Ishikawa (cell line): ENCODE measurements at regions not wholly inside any gene's neighbourhood (a gene's known extent, or its start where the extent isn't known, plus 50 kb on each side); places are given as distances from the start of the nearest gene placed in this dataset.

ENCODE experiments used
- CEBPB ChIP-seq: IDR thresholded peaks from 2 replicates; pipeline ENCODE4 v1.6.1; 2012
- CREB1 ChIP-seq: IDR thresholded peaks from 2 replicates; pipeline ENCODE4 v1.6.1; 2012; ENCODE audit warnings: low read depth
- EGR1 ChIP-seq: IDR thresholded peaks from 2 replicates; pipeline ENCODE4 v1.6.1; 2012
- EP300 ChIP-seq: IDR thresholded peaks from 2 replicates; pipeline ENCODE4 v1.6.1; 2012; ENCODE audit warnings: borderline replicate concordance
- NFIC ChIP-seq: IDR thresholded peaks from 2 replicates; pipeline ENCODE4 v1.6.1; 2012
- RAD21 ChIP-seq: IDR thresholded peaks from 2 replicates; pipeline ENCODE4 v1.6.1; 2012; ENCODE audit warnings: low read depth
- REST ChIP-seq: IDR thresholded peaks from 2 replicates; pipeline ENCODE4 v1.6.1; 2012; ENCODE audit warnings: low read depth, mild to moderate bottlenecking
- TAF1 ChIP-seq: IDR thresholded peaks from 2 replicates; pipeline ENCODE4 v1.6.1; 2012; ENCODE audit warnings: low read depth, mild to moderate bottlenecking
- TCF12 ChIP-seq: IDR thresholded peaks from 2 replicates; pipeline ENCODE4 v1.6.1; 2012; ENCODE audit warnings: low read depth
- YY1 ChIP-seq: IDR thresholded peaks from 2 replicates; pipeline ENCODE4 v1.6.1; 2012; ENCODE audit warnings: low read depth
- ZBTB7A ChIP-seq: IDR thresholded peaks from 2 replicates; pipeline ENCODE4 v1.6.1; 2012; ENCODE audit warnings: low read depth
- TF ChIP-seq, protein P1 (sequence below): IDR thresholded peaks from 2 replicates; pipeline ENCODE4 v1.6.1; 2012
- TF ChIP-seq, protein P2 (sequence below): IDR thresholded peaks from 2 replicates; pipeline ENCODE4 v1.6.1; 2012

GRCh38 chr1:69244211-69244610 is 323.5 kb upstream of the LRRC7 start:
- TF ChIP-seq, protein P1, sequence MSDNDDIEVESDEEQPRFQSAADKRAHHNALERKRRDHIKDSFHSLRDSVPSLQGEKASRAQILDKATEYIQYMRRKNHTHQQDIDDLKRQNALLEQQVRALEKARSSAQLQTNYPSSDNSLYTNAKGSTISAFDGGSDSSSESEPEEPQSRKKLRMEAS, result no peak
- TF ChIP-seq, protein P2, sequence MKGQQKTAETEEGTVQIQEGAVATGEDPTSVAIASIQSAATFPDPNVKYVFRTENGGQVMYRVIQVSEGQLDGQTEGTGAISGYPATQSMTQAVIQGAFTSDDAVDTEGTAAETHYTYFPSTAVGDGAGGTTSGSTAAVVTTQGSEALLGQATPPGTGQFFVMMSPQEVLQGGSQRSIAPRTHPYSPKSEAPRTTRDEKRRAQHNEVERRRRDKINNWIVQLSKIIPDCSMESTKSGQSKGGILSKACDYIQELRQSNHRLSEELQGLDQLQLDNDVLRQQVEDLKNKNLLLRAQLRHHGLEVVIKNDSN, result no peak
- TF ChIP-seq REST (no peak), EP300 (no peak), EGR1 (no peak), CREB1 (no peak), TAF1 (no peak), TCF12 (no peak), CEBPB (no peak), ZBTB7A (no peak), YY1 (no peak), RAD21 (no peak), NFIC (no peak)
